ENCODE measurements at regions not wholly inside any gene's neighbourhood (a gene's known extent, or its start where the extent isn't known, plus 50 kb on each side); places are given as distances from the start of the nearest gene placed in this dataset.

DNA sequence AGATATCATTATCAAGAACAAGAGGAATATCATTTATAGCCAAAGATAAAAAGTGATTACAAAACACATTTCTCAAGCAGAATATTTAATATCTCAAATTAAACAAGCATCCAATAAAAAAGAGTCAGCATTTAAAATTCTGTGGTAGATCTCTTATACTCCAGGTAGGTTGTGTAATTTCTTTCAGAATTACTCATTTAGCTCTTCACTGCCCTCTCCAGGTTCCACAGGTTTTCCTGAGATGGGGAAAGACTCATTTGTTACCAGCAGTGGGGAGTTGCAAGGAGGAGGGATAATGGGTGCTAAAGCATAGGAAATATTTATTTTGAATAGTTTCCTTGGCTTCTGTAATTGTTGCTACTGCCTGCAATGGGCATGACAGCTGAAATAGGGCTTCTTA lies 83.1 kb upstream of the RASGRP1 start:
- DNase-seq (ENCODE audit: low read depth): no peak

DNA sequence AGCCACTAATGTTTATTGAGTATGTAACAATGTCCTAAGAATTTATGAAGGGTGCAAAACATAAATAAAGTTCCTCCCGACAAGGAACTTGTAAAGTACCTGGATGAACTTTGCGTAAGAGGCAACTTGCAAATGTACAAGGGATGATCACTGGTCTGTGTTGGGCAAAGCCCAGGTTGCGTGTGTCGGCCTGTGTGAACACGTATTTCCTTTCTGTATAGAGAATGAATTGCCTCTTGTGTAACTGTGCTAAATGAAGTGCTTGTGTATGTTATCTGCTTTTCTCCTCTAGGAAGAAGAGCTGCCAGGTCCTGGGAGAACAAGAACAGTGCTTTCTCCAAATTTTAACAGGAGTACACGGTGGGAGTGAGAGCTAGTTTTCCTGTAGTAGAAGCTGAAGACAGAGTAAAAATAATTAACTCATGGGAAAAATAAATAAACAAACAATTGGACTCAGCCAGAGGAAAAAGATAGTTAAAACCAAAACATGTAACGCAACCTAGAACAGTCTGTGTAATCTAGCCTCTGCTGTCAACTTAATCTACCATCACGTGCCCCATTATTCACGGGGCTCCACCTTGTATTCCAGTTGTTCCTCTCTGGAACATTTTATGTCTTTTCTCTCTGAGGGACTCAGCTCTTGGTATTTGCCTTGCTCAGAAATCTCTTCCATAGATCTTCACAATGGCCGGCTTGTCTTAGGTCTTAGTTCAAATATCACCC lies 83.7 kb upstream of the RASGRP1 start:
- DNase-seq (ENCODE audit: low read depth): no peak

DNA sequence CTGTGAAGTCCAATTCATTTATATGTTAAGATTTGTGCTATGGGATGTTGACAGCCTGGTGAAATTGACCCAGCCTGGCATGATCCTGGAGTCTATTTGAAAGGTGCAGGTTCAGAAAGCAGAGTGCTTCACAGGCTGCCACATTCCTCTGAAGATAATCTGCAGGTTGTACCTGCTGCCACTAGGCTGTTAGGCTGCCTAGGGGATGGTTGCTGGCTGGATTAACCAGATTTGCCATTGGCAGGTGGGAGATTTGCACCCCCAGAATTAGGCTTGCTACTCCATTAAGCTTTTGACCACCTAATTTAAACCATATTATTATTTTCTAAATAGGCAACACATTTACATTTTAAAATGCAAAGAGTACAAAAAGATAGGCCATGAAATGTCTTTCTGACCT lies 85.8 kb upstream of the RASGRP1 start:
- DNase-seq (ENCODE audit: low read depth): no peak

DNA sequence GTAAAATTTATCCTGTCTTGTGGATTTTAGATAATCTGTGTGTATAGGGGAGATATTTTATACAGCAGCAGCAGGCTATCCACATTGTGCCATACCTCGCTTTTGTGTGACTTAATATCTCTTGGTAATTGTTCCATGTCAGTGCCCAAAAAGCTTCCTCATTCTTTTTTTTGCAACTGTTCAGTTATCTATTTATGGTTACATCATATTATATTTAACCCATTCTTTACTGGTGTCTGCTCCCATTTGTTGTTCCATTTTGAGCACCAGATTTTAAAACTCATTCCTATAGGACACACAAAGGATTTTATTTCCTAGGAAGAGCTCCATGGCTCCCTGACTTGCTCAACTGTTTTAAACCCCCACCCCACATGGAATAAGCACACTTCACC lies 86.3 kb upstream of the RASGRP1 start:
- no peak for DNase-seq (ENCODE audit: low read depth)

DNA sequence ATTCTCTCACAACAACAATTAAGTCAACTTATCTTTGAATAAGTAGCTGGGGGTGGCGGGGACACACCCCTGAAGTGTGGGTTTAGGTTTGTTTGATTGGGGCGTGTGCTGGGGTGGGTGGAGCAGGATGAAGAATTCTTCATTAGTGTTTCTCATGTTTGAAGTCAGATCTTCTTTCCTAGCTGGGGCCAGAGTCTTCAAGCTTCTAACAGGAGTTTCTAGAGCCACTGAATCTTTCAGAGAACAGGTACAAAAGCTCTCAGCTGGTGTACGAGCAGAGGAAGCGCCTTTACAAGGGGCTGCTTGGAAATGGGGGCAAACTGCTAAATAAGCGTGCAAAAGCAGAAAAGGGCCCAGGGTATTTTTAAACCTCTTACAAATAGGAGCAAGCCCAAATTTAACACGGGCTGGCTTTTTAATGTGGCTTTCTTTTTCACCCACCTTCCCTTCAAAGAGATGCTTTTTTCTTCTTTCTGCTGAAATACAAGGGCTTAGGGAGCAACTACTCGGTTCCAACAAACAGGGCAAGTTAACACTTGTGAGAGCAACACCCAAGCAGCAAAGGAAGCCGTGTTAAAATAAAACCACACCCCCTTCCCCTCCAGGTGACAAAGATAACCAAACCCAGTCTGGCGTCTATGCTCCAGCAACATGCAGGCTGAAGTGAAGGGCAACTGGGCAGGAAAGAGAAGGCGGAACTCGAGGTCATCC lies 86.9 kb upstream of the RASGRP1 start:
- DNase-seq (ENCODE audit: low read depth): no peak

DNA sequence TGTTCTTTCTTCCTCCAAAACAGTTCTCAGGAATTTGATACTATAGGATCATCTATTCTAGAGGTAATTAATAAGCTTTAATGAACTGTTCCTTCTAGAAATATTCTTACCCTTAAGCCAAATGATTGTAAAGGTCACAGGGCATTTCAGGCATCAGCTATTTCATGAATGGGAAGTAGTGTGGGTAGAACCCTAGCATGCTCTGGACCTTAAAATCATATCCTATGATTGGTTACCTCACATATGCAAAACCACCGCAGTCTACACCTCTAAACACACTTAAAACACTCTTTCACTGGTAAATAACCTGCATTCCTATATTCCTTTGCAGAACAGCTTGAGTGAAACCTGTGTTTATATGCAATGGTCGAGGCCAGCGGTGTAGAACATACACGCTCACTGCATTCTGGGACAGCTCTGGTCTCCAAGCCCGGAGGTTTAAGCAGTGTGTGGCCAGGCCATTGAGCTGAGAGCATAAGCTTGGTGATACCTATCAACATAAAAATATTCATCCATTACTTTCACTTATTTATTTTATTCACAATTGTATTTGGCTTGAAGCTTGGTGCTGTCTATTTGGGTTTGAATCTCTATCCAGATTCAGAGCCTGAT lies 87.7 kb upstream of the RASGRP1 start:
- no peak for DNase-seq (ENCODE audit: low read depth)

DNA sequence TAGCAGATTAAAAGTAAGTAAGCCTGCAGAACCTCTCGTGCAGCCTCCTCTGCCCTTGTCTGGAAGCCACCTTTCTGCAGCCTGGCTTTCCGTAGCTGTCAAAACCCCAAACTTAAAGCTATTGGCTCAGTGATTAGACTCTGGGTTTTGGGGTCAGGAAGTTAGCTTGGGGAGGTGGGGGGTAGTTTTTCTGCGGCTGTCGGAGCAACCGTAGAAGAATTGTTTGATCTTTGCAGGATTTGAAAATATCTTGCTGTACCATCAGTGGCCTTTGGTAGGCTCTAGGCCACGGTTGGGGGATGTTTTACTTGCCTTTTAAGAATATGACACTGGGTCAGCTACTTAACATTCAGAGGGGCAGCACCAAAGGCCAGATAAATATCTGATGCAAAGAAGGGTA lies 88.4 kb upstream of the RASGRP1 start:
- DNase-seq (ENCODE audit: low read depth): no peak

DNA sequence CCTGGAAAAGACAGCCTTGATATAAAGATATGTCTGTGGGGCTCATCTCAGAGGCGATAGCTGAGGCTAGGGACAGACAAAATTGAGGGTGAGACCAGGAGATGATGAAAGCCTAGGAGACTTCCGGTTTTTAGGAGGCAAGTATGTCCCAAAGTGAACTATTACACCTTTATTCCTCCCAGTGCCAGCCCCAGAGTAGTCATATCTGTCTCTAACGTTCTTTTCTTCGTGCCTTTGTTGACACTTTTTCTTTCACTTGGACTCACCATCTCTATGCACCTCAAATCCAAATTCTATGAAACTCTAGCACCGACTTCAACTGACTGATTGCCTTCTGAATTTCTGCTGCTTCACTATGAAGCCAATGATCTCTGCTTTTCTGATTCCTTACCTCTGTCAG lies 93.8 kb upstream of the RASGRP1 start:
- DNase-seq (ENCODE audit: low read depth): no peak

DNA sequence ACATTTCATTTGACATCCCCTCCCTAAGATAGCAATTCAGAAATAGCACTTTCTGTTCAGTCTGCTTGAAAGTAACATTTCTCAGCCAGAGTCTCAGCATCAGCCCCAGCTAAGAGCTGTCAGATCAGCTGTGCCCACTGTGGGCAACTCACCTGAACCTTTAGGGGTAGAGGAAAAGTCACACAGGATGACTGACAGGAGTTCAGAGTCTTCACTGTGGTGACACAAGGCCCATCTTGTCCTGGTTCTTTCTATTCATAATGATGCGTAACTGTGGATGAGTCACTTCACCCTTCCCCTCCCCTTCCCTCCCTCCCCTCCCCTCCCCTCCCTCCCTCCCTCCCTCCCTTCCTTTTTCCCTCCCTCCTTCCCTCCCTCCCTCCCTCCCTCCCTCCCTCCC lies 96.1 kb upstream of the RASGRP1 start:
- DNase-seq (ENCODE audit: low read depth): no peak

DNA sequence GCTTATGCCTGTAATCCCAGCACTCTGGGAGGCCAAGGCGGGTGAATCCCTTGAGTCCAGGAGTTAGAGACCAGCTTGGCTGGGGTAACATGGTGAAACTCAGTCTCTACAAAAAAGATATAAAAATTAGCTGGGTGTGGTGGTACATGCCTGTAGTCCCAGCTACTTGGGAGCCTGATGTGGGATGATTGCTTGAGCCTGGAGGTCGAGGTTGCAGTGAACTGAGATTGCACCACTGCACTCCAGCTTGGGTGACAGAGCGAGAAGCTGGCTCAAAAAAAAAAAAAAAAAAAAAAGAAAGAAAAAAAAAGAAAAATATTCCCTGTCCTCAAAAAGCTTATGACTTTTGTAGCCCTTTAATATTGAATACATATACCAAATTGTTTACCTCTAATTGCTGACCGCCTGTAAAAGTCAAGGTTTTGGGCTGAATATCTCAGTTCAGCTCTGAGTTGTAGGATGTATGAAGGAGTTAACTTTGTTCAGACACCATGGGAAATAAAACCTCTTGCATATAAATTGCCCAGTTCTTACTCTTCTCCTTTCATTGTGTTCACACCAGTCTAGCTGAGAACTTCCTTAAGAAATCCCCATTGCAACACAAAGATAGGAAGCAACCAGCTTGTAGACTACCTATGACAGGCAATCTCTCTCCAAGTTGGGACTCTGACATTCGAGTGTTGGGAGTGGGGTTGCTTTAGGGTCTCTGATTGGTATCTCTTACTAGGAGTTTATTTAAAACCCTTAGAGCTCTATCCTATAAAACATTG lies 97.6 kb upstream of the RASGRP1 start:
- no peak for DNase-seq (ENCODE audit: low read depth)

DNA sequence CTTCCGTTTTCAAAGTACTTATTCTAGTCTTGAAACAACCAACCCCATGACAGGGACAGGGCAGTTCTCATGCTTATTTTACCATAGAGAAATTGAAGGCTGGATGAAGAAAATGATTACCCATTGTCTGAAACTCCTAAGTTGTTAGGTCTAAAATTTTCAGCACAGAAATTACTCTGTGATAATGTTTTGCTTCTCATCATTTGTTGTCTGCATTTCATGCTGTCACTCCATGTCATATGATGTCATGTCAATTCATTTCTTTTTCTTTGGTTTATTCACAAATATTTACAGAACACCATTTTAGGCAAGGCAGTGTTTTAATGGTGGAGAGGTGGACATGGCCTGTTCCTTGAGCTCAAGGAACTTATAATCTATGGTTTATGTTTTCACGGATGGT lies 98.2 kb upstream of the RASGRP1 start:
- DNase-seq (ENCODE audit: low read depth): no peak

DNA sequence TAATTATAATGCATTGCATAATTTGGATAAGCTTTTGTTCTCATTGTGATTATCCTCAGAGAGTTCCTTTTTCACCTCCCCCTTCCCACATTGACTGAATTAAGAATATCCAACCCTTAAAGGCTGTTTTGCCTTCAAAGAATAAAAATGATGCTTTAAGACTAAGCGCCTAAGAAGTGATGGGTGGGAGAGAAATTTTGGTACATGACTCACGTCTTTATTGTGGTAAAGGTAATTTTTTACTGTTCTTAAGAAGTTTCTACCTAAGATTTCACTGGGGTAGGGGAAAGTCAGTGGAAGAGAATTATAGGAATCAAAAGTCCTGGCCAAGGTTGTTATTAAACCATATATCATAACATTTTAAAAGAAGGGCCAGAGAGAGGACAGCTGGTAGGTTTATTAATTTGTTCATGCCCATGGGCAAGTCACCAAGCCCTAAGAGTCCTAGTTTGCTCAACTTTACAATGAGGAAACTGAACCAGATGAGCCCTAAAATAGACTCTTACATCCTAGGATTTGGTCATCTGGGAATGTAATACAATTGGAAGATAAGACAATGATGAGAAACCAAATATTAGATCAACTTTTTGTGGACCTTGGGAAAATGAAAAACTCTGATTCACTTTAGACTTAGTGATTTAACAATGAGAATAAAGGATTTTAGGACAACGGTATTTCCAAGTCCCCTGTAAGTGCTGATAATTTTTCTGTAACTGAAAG lies 101.1 kb upstream of the RASGRP1 start:
- DNase-seq (ENCODE audit: low read depth): no peak

DNA sequence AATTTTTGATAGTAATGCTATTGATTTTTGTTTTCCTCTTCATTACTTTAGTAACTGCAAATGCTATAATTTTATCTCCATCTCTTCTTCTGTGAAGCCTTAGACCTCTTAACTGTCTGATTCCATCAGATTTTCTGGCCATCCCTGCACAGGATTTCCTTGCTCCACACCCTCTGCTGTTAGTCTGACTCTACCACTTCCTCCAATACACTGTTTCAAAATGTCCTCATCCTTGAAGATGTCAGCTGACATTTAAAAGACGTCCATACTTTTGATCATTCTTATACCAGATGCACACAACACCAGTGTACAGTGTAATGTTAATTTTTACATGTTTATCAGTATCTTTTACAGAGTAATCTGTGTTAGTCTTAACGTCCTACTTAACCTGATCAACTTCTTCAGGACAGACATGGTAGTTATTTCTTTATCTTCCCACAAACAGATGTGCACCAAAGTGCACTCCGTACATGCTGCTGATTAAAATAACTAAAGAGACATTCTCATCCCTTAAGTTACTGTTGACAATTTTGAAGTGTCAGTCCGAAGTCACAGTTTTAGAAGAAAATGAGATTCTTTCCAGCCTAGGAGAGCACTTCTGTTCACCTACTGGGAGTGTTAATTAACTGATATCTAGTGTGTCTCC lies 102.4 kb upstream of the RASGRP1 start:
- DNase-seq (ENCODE audit: low read depth): no peak

DNA sequence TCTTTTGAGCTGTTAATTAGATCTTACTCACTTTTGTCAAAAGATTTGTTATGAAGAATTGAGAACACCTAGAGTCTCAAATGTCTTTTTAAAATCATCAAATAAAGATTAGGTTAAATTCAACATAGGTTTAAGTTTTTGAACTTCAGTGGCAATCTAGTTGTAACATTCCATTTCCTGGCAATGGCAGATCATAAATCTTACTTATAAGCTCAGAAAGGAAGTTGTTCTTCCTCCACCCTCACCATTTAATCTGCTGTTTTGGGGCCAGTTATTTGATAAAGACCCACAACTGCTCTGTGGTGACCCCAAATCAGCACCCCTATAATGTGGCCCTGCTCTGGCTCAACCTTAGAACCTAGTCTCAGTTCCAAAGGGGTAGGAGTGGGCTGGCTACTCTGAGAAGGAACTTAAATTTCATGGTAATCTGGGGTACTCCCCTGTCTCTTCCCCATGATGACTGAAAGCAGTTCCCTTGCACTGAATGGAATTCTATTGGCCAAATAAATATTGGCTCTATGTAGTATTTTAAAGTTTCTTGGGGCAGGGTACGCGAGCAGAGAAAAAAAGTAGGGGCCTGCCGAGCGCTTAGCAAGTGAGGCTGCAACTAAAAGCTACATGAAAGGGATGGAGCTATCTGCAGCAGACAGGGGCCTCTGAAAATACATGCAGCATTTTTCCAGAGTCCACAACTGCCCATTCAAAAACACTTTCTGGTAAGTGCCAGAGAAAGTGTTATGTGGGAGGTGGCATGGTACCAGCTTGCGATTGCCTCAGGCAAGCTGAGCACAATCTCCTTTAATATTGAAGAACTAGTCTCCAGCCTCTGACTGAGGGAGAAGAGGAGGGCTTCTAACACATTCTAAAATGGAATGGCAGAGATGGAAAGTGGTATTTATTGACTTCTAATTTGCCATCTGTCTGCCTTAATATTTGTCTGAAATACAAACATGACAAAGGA lies 103.6 kb upstream of the RASGRP1 start:
- no peak for DNase-seq (ENCODE audit: low read depth)

DNA sequence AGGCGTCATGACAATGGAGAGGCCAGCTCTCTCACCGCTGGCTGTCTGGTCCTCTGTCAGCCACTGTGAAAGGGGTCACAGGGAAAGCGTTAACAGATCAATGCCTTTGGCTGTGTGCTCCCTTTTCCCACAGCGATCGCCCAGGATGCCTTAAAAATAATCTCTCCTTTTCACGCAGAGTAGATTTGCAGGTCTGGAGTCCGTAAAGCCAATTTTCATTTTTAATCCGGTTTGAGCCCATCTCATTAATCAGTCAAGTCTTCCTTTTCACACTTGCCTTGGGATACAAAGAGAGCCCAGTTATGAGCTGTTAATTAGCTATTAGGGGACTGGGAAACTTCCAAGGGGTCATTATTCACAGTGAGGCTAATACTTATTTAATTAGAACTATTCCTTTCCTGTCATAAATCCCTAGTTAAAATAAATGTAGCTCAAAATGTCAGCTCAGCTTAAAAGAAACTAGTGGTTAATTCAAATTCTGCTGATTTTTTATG lies 104.3 kb upstream of the RASGRP1 start:
- DNase-seq (ENCODE audit: low read depth): no peak

DNA sequence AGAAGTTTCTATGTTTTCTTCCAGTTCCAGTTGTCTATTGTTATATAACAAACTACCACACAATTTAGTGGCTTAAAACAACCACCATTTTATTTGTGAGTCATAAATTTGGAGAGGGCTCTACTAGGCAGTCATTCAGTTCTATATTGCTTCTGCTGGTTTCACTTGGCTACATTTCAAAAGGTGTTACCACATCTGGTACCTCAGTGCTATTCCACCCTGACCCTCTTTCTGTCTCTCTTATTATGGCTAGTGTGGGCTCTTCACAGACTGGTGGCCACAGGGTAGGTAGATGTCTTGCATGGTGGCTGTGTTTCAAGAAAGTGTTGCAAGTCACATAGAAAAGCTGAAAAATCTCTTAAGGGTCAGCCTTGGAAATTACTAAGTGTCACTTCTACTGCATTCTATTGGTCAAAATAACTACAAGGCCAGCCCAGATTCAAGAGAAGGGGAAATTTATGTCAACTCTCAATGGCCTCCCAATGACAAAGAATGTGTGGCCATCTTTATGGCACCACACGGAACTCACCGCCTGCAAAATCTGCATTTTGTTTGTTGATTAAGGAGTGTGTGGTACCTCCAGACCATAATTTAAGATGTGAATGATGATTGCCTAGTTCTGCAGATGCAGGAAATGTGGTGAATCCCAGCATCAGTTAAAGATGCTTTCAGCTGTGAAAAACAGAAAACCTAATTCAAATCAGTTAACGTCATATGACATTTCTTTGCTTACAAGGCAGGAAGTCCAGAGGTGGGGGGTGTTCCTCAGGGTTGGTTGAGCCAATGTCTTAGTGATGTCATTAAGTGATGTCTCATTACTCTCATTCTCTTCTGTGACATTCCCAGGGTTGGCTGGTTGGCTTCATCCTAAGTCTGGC lies 105.8 kb upstream of the RASGRP1 start:
- DNase-seq (ENCODE audit: low read depth): no peak

DNA sequence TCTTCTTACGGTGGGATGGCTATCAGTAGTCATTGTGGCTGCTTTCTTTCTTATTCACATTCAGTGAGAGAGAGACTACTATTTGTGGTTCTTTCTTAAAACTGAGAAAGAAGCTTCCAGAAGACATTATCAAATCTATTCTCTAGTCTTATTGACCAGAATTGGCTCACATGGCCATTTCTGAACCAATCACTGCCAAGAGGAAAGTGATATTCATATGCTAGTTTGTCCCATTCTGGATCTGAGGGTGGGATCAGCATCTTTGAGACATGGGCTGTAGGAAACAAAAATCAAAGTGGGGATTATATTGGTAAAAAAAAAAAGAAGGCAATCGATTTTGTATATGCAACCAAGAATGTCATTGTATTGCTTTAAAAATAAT lies 106.4 kb upstream of the RASGRP1 start:
- DNase-seq (ENCODE audit: low read depth): no peak

DNA sequence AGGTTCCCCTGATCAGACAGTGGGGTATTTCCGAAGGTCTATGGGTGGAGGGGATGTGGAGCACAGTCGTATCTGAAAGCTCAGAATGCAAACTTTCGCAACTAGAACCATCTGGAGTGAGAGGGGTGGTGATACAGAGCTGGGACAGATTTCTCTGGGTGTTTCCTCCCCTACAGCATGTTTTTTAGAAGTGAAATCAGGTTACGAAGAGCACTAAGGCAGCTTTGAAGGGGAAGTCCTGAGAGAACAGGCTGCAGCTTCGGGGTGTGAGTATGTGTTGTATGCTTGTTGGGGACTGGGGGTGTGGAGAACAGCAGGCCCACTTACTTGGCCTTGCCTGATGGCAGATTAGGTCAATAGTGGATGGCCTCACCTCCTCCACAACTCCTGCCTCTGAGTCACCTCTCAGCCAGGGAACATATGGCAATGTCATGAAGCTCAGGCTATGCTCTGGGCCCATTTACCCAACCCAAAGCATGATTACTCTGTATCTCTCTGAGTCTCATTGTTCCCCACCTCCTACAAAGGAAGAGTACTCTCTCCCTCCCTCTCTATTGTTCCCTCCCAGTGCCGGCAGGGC lies 107.2 kb upstream of the RASGRP1 start:
- DNase-seq (ENCODE audit: low read depth): no peak

DNA sequence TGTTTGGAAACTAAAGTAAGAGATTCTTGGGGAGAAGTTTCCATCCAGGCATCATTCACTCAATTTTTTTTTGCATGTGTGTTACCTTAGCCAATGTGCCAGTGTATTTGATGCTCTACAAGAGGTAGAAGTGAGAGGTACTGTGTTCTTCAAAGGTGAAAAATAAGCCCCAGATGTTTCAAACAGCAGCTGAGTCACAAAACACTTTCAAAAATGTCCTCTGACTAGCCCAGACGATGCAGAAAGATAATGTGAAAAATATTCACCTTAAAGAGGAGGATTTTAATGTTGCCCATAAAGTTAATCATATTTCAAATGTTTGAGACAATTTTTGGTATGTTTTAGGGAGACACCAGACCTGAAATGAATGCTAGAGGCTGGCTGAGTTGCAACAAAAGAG lies 107.7 kb upstream of the RASGRP1 start:
- no peak for DNase-seq (ENCODE audit: low read depth)

All from fibroblast of gingiva (primary cell).